B cell (primary cell): ENCODE measurements at regions not wholly inside any gene's neighbourhood (a gene's known extent, or its start where the extent isn't known, plus 50 kb on each side); places are given as distances from the start of the nearest gene placed in this dataset.

ENCODE experiments used
- CTCF ChIP-seq: fragments of 200-600 bp; IDR thresholded peaks from one replicate; pipeline ENCODE4 v1.8.0; 2022; ENCODE audit warnings: antibody characterized with exemption, mild to moderate bottlenecking
- EZH2 ChIP-seq: IDR thresholded peaks from 2 replicates; pipeline ENCODE4 v1.6.1; 2012; ENCODE audit warnings: borderline replicate concordance, low read depth, mild to moderate bottlenecking, moderate library complexity, low read length; ENCODE audit not compliant: insufficient read depth, poor library complexity, severe bottlenecking

- TF ChIP-seq CTCF (no peak), EZH2 (no peak)
These were observed 254.3 kb downstream of the NDFIP2 start for GRCh38 chr13:79735228-79735627.
